Stimulated activated CD8-positive, alpha-beta memory T cell treated with anti-CD3 and anti-CD28 coated beads, Interleukin-4, amount 100 ng/mL, for 48 hours (primary cell): ENCODE measurements at regions not wholly inside any gene's neighbourhood (a gene's known extent, or its start where the extent isn't known, plus 50 kb on each side); places are given as distances from the start of the nearest gene placed in this dataset.
"Not testable (repeated sequence)": the region's sequence is repeated elsewhere in the genome, so short reads cannot be mapped to it uniquely, and the experiment has no call there.

Experiments
- DNase-seq: peaks from one replicate; pipeline ENCODE4 v3.0.0-alpha.2; 2020

GRCh38 chr11:43034341-43034740 is 277.5 kb upstream of the API5 start:
- DNase-seq, result no peak

DNA sequence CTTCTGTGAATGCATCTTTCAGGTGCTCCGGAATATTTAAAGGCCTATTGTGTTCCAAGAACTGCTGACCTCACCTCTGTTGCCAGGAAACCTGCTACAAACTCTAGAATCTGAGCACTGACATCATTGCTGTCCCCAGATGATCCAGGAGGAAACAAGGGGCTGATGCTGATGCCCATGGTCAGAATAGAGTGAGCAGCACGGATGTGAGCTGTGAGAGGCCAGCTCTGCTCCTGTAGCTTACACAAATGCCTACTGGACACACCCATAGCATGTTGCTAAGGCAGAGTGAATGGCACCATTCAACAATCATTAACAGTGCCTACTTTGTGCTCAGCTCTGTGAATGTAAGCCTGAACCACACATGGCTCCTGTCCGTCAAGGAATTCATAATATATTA is 276.7 kb upstream of the API5 start:
- DNase-seq, result no peak

- no peak for DNase-seq
Measured at GRCh38 chr11:43053638-43054412, 258.0 kb upstream of the API5 start.

DNA sequence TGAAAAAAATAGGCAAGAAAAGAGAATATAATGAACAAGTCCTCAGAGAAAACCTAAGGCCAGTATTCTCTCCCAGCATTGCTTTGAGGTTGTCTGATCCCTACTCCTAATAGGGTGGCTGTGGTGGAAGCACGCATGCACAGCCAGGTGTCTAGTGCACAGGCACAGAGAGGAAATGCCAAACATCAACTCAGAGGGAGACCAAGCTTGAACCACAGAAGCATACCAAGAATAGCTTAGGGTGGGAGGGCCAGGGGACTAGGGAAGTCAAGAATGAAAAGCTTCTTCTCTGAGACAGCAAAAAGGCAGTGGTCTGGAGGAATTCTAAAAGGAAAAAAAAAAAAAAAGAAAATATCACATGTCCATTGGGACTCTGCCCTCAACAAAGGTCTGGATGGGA is 244.1 kb upstream of the API5 start:
- no peak for DNase-seq

DNA sequence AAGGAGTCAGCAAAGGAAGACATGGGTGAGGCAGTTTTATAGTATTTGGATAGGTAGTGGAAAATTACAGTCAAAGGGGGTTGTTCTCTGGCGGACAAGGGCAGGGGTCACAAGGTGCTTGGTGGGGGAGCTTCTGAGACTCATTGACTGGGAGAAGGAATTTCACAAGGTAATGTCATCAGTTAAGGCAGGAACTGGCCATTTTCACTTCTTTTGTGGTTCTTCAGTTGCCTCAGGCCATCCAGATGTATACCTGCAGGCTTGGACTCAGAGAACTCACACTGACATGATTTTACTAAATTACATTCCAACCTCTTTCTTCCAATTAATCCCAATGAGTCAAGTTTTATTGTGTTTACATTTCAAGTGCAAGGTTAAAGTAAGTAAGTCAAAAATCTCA is 240.5 kb upstream of the API5 start:
- no peak for DNase-seq

DNA sequence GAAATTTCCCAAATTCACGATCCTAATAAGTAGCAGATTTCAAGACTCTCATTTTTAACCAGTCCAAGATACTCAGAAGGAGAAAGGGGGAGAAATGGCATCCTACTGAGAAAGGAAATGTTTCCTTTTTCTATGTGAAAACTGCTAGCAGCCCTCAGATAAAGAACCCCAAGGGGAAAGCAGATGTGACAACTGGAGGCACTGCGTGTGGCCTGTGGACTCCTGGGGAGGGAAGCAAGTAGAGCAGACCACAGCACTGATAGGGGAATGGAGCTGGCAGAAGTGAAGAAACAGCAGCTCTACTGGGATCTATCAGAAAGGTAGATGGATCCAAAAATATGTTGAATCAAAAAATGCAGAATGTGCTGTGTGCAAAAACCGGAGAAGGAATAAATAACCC is 239.7 kb upstream of the API5 start:
- DNase-seq, result no peak

DNA sequence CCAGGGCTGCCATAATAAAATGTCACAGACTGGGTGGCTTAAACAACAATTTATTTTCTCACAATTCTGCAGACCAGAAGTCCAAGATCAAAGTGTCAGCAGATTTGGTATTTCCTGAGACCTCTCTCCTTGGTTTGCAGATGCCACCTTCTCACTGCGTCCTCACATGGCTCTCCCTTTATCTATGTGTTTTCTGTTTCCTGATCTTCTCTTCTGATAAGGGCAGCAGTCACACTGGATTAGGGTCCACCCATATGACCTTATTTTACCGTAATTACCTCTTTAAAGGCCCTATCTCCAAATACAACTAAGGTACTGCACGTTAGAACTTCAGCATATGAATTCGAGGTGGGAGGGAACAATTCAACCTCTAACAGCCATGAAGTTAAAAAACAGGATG is 238.9 kb upstream of the API5 start:
- no peak for DNase-seq

- no peak for DNase-seq
Measured at GRCh38 chr11:43074810-43075209, 237.0 kb upstream of the API5 start.

- no peak for DNase-seq
Measured at GRCh38 chr11:43101113-43101512, 210.7 kb upstream of the API5 start.

DNA sequence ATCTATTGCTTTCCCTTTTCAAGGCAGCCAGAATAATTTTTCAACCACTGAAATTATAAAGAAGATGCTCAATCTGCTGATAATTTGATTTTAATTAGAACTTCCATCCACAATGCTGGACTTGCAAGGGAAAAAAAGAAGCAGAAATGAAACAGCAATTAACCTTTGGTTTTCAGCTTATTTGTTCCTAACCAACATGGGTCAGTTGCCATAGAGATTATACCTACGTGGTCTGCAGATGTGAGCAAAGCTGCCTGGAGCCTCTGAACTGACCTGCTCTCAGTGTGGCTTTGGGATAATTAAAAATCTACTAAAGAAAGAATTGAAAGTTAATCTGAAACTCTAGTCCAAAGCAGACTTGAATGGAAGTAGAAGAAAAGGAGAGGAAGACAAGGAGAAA is 195.7 kb upstream of the API5 start:
- no peak for DNase-seq

DNA sequence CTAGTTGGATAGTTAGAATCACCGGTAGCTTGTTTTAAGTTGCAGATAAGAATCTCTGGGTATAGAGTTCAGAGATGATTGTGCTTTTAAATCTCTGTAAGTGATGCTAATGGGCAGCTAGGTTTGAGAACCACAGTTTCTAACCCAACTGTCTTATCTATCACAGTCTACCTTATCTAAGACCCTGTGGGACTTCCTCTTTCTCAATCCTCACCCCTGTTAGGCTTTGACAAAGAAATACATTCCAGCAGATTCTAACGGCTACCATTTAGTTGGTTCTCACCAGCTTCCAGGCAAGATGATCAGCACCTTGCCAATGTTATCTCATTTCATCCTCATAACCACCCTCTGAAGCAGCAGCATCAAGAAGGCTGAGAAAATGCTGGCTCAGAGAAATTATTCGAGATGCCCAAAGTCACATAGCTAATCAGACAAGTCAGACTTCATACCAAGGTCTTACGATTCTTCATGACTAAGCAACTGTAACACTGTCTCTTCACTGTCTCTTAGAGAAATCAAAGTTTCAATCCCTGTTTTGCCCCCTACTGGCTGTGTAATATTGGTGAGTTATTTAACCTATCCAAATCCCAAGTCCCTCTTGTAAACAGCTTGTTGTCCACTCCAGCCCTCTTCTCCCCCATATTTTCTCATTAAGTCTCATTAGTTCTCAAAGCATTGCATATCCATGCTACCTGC is 192.4 kb upstream of the API5 start:
- no peak for DNase-seq

- DNase-seq, result no peak
Measured at GRCh38 chr11:43122546-43122945, 189.2 kb upstream of the API5 start.

GRCh38 chr11:43123443-43123842 is 188.4 kb upstream of the API5 start:
- DNase-seq, result no peak

DNA sequence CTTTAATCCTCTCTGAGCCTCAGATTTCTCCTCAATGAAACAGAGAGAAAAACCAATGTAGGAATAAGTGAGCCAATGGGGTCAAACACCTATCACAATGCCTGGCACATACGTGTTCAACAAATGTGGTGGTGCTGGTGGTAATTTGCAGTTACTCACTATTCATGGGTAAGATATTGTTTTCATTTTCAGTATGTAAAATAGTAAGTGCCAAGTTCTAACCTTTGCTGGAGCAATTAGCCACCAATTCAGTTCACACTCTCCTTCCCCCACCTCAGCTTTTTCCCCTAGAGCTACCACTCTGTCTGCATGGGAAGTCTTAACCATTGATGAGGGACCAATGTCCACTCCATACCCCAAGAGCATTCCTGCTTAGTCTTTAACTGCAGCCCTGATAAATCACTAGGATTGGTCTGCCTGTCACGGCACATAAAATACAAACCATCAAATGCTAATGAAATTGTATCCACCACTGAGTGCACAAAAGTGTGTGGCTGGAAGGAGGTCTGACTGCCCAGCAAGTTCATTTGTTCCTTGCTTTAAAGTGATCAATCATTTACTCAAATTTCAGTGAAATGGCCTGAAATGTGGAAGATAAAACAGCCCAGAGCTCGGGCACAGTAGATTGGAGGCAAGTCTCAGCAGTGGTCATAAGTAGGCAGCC is 187.4 kb upstream of the API5 start:
- DNase-seq, result no peak

DNA sequence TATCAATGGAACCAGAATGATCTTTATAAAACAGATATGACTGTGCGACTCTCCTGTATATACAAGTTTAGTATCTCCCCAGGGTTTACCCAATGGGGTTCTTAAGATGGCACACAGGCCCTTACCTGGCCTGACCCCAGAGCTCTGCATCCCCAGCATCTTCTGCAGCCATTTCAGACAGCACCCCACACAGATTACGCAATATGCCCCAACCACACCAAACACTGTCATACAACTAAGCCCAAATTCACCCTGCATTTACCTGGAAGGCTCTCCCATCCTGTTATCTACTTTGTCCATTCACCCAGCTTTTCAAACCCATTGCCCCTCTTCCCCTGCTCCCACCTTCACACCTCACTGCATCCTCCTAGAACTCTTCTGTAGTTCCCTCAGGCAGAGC is 182.5 kb upstream of the API5 start:
- no peak for DNase-seq

- DNase-seq, result no peak
Measured at GRCh38 chr11:43130616-43131015, 181.2 kb upstream of the API5 start.

DNA sequence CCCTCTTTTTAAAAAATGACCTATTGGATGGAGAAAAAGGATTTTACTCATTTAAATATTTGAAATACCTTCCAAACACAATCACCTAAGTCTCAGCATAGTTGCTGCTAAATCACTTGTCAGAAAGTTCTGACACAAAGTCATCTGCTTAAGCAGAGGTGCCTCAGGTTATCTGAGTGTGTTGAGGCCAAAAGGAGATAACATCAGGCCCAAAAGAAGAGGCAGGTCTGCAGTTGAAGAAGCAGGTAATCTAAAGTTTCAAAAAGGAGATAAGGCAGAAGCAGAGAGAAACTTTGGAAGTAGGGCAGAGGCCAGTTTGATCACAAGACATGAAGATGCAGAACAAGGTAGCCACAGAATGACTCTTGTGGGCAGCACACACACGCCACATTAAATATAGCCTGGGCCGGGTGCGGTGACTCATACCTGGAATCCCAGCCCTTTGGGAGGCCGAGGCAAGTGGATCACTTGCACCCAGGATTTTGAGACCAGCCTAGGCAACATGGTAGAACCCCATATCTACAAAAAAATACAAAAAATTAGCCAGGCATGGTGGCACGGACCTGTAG is 175.7 kb upstream of the API5 start:
- no peak for DNase-seq

GRCh38 chr11:43138621-43139140 is 173.1 kb upstream of the API5 start:
- no peak for DNase-seq

GRCh38 chr11:43145653-43146052 is 166.1 kb upstream of the API5 start:
- no peak for DNase-seq

DNA sequence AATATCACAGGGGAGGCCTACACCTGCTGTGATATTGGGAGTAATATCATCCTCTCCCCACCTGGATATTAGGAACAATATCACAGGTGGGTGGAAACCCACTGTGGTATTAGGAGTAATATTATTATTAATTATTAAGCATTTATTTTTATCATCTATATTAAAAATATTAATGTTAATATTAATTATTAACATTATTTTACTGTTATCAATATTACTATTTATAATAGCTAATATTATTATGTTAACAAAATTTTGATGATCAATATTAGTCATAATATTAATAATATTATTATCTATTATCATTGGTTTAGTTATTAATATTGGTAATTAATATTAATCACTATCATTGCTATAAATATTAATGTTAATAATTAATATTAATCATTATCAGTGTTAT is 161.1 kb upstream of the API5 start:
- no peak for DNase-seq

- DNase-seq, result no peak
Measured at GRCh38 chr11:43164831-43165230, 147.0 kb upstream of the API5 start.

- DNase-seq, result not testable (repeated sequence)
Measured at GRCh38 chr11:43165393-43165792, 146.4 kb upstream of the API5 start.

GRCh38 chr11:43168241-43168640 is 143.6 kb upstream of the API5 start:
- DNase-seq, result not testable (repeated sequence)

- no peak for DNase-seq
Measured at GRCh38 chr11:43172477-43172876, 139.3 kb upstream of the API5 start.
